ENCODE measurements at regions not wholly inside any gene's neighbourhood (a gene's known extent, or its start where the extent isn't known, plus 50 kb on each side); places are given as distances from the start of the nearest gene placed in this dataset.

DNA sequence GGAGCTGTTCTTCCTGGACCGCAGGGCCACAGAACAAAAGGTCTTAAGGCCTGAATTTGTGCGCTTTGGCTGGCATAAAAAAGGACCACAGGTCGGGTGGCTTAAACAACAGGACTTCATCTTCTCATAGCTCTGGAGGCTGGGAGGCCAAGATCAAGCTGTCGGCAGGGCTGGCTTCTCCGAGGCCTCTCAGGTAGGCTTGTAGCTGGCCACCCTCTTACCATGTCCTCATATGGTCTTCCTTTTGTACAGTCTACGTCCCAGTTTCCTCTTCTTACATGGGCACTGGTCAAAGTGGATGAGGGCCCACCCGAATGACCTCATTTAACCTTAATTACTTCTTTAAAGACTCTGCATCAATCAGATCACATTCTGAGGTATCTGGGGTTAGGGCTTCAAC lies 257.6 kb downstream of the CBLN1 start:
- DNase-seq (ENCODE audit: low spot score) = no peak

DNA sequence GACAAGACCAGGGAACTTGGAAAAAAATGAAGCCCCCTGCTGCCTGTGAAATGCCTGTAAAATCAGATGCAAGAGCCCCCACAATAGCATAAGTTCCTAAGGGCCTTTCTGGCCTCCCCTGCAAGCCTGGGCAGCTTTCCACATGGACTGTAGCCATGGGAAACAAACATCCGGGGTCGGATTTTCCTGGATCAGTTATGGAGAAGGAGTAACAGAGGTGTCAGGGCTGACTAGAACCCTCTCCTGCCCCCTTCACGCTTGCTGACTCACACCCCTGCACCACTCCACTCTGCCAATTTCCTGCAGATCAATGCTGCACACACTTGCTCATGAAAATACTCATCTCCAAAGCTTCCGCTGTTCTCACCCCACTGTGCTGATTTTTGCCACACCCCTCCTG lies 258.6 kb downstream of the CBLN1 start:
- no peak for DNase-seq (ENCODE audit: low spot score)

DNA sequence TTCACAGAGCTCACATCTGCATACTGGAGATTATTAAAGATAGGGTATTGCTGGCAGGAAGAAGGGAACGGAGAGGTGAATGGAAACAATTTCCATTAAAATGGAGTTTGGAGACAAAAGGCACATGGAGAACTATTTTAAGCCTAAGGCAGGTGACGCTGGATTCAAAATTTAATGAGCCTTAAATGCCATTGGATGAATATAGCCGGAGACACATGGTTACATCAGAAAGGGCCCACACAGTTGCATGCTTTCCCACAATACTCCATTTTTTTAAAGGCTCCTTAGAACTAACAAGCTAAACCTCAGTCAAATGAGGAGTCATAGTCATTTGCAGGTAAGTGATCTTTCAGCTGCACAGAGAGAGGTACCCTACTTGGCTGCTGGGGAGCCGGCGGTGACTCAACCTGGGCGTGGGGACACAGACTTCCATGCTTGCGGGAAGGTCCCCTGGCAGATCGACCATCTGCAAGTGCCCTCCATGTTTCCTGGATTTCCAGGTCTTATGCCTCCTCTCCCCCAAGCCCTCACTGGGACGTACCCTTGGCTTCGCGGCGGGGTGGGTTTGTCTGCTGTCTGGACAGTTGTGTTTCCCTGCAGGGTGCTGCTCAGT lies 259.2 kb downstream of the CBLN1 start:
- DNase-seq (ENCODE audit: low spot score) = no peak

DNA sequence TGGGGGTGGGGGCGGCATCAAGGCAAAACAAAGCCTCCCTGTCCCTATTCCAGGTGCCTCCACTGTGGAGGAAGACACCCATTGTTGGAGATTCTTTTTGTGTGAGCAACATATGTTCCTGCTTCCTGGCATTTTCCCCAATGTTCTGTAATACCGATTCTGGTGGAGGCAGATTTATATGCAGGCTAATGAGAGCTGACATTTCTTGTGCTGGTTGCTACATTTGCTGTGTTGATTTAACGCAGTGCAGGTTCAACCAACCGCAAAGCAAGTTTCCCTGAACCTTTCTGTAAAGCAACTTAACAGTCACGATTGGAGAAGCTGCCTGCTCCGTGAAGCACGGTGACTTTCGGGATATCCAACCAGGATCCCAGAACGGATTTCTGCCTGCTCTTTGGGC lies 260.5 kb downstream of the CBLN1 start:
- peak; percentile 21 for DNase-seq (ENCODE audit: low spot score)

DNA sequence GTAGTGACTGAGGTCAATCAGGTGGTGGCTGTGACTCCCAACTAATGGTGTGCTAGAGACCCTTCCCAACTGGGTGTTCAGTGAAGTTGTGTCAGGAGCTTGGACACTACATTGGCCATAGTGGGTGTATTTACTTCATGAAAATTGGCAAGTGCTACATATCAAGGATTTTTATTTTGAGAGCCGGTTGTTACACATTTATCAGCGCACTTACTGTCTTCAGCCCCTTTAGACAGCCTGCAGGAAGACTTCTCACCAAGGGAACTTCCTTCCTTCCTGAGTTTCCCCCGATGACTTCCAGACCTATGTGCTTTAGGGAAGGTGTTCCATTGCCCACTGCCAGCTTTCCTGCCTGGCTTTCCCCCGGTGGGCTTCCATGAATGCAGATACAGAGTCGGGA lies 261.2 kb downstream of the CBLN1 start:
- no peak for DNase-seq (ENCODE audit: low spot score)

DNA sequence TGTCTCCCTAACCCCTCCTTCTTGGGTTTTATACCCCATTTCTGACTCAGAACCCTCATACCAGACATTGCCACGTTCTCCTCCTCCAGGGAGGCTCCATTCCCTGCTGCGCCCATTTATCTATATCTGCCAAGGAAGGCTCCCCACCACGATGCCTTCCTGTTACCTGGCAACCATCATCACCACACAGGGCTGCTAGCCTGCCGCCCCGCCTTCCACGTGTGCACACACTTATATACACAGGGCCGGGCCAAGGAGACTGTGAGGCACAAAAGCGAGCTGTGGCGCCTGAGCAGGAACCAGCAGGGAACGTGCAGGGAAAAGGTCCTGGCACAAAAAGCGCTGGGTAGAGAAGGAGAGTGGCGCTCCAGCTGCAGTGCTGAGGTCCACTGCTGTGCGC lies 261.8 kb downstream of the CBLN1 start:
- no peak for DNase-seq (ENCODE audit: low spot score)

DNA sequence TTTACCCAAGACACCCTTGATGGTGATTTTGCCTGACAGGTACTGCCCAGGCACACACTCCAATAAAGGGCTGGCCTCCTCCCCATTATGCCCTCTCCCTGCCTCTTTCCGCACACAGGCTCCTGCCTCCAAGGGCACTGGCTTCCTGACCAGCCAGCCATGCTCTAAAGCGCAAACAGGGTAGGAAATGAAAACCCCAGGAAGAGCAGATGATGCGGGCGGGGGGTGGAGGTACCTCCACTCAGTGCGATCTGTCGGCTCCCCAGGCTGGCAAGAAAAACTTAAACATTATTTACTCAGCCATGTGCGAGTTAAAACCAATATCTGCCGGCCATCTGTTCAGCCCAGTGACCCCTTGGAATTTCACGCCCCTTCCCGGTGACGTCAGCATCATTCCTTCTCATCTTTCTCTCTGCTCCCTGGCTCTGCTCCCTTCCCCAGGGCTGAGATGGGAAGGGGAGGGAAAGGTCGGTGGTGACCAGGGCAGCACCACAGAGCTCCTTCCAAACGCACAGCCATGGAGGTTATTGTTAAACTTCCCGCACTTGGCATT lies 262.5 kb downstream of the CBLN1 start:
- no peak for DNase-seq (ENCODE audit: low spot score)

DNA sequence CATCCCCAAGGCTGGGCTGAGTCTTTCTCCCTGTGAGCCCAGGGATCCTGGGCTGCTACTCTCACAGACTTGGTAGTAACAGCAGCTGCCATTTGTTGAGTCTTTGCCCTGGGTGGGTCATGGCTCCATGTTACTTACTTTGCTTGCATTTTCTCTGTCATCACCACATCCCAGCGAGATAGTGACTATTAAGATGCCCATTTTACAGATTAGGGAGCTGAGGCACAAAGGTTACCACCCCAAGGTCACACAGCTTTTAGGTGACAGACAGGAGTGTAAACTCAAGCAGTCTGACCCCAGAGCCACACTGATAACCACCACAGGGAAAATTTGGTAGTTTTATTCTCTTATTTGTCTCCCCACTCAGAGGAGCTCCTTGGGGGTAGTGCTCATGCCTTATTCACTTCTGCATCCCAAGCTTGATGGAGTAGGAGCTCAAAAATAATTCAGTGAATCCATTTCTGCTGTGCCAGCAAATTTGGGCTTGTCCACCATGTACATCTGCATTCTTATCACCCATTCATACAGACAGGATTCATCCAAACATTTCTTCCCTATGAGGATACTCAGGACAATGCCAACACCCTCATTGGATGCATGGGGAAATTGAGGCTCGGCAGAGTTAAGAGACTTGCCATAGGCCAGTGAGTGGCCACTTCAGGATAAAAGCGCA lies 263.2 kb downstream of the CBLN1 start:
- no peak for DNase-seq (ENCODE audit: low spot score)

DNA sequence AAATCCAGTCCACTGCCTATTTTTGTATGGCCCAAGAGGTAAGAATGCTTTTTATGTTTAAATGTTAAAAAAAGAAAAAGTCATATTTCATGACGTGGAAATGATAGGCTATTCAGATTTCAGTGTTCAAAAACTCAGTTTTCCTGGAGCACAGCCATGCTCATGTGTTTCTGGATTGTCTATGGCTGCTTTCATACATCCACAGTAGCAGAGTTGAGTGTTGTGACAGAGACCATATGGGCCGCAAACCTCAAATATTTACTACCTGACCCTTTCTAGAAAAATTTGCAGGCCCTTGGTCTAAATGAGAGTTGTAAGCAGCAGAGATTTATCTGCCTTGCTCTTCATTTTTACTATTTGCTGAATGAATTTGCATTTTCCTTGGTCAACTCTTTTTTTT lies 264.1 kb downstream of the CBLN1 start:
- DNase-seq (ENCODE audit: low spot score) = no peak

DNA sequence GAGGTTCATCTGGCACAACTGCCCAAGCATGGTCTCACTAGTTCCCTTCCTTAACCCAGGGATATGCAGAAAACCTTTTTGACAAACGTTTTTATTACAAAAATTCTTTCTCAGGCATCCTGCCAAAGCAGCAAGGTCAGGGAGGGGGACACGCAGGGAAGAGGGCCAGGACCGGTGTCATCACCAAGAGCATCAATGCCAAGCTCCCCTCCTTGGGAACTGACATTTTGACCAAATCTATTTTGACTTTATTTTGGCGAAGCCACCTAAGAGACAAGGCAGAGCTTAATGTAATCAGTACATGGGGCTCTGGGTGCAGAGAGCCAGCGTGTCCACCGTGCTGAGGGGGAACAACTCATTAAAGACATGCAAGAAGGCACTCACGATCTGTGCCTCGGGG lies 265.2 kb downstream of the CBLN1 start:
- no peak for DNase-seq (ENCODE audit: low spot score)

DNA sequence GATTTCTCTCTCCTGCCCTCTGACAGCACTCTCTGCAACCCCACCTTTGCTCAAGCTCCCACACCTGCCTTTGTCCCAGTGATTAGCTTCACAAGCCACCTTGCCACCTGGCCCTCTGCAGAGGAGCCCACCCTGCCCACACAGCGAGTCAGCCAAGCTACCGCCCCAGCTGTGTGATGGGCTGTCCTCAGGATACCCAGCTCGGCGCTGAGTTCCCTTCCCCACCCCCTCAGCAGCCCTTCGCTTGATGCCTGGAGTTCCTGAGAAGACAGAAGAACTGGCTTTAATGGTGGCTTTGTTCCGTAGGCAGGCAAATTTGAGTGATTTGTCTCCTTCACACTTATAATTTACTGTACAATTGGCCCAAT lies 266.4 kb downstream of the CBLN1 start:
- no peak for DNase-seq (ENCODE audit: low spot score)

DNA sequence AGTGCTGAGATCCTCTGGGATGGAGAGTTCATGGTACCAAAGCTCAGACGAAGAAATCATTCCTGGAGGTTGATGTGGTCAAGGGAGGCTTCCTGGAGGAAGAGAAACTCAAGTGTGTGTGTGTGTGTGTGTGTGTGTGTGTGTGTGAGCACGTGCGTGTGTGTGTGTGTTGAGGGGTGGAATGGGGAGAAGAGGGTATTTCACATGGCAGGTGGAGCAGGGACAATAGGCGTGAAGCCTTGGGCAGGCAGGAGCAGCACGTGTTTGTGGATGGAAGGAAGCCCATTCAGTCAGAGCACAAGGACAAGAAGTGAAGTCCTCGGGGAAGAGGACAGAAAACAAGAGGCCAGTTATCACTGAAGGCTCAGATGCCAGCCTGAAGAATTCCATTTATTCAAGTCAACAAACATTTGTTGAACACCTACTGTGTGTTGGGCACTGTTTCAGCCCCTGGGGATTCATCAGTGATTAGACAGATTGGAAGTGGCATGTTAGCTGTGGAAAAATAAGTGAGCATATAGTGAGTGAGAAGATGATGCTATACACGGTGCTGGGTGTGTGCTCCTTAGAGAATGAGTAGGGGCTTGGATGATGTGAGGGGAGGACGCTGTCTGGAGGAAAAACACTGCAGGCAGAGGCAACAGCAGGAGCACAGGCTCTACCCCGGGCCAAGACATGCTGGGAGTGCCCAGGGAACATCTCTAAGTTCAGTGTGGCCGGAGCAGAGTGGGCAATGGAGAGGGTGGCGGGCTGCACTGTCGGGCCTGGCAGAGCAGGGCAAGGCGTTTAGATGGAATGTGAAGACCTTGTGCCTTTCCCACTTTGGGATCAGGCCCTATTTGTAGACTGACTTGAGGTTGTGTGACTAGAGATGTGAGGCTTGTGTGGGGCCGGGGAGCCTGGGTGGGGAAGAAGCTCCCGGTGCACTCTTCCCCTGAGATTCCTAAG lies 267.1 kb downstream of the CBLN1 start:
- DNase-seq (ENCODE audit: low spot score) = no peak

DNA sequence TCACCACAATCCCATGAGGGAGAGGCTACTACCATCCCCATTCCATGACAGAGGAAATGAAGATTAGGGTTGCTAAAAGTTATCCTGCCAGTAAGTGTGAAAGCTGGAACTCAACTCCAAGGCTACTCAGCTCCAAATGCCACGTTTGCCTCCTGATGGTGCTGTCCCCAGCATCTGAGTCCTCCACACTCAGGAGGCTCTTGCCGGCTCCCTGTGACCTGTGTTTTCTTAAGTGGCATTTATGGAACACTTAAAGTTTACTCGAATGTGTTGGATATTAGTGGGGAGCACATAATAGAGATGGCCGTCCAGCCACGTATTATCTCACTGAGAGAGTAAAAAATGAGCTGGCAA lies 267.9 kb downstream of the CBLN1 start:
- no peak for DNase-seq (ENCODE audit: low spot score)

DNA sequence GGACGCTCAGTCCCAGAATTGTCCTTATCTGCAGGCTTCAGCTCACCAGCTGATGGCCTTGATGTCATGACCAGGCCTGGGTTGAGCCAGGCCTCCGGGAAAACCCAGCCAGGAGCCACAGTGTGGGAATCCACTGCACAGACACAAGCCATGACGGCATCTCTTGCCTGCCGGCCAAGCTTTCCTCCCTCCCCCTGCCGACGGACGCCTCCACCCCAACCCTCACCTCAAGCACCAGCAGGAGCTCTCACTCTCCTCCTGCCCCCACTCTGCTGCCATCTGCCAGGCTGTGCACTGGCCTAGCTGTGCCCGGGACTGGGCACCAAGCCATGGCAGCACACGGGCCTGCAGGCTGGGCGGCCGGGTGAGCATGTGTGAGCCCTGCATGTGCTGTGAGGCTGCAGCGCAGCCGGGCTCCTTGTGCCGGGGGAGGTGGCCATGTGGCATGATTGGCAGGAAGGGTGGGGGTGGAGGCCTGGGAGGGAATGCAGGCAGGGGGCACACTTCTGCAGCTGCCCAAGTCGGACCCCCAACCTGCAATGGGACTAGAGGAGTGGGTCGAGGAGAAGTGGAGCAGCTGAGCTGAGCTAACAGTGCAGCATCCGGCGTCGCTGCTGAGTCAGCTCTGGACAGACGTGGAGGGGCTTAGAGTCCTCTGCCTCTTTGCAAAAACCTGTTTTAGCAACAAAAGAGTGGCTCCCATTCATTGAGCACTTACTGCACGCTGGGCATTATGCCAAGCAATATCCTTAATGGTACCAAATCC lies 268.5 kb downstream of the CBLN1 start:
- DNase-seq (ENCODE audit: low spot score) = no peak

DNA sequence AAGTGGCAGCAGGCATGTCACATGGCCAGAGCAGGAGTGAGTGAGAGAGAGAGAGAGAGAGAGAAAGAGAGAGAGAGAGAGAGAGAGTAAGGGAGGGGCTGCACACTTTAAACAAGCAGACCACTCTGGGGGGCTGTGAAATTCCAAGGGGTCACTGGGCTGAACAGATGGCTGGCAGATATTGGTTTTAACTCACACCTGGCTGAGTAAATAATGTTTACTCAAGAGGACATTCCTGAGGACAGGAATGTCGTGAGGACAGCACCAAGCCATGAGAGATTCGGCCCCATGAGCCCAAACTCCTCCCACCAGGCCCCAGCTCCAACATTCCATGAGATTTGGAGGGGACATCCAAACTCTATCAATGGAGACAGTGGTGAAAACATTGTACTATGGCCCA lies 269.7 kb downstream of the CBLN1 start:
- no peak for DNase-seq (ENCODE audit: low spot score)

DNA sequence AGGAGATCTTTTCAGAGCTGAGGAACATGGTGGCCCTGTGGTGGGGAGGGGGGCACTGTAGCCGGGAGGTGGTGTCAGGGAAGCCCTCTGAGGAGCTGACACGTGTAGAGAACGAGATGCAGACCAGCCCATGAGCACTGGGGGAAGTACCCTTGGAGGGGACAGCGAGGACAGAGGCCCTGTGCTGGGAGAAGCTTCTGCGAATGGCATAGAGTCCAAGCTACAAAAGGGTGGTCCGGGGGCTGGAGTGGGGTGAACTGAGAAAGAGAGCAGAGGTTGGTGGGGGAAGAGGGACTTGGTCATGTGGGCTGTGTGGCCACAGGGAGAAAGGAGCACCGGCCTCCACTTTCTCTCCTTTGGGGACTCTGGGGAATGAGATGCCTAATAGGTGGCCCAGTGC lies 270.8 kb downstream of the CBLN1 start:
- DNase-seq (ENCODE audit: low spot score) = no peak

DNA sequence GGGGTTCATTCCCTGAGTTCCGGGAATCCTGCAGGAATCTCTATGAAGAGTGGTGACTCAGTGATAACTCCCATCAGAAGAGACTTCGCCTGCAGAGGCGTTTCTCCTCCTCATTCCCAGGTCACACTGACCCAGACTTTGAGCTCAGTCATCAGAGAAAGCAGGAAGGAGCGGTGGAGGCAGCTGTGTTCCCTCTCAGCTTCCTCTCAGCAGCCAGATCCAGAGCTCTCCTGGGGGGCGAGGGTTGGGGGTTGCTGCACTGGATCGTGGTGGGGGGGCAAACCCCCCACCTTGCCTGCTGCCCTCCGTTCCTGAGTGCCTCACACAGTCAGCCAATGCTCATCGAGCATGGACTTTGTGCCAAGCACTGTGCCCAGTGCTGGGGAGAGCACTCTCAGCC lies 271.2 kb downstream of the CBLN1 start:
- DNase-seq (ENCODE audit: low spot score) = no peak

DNA sequence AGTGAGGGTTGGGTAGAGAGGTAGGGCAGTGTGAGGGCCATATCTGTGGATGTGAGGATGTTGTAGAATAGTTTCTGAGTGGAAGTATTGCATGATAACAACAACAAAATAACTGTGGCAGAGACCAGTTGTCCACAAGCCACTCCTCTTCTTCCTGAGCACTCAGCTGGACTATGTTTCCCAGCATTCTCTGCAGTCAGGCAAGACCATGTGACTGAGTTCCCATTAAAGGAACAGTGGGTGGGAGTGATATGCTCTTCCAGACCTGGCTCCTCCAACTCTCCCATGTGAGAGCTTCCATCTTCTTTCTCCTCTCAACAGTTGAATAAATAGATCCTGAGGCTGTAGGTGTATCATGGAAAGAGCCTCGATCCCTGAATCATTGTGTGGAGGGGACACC lies 272.4 kb downstream of the CBLN1 start:
- DNase-seq (ENCODE audit: low spot score) = no peak

DNA sequence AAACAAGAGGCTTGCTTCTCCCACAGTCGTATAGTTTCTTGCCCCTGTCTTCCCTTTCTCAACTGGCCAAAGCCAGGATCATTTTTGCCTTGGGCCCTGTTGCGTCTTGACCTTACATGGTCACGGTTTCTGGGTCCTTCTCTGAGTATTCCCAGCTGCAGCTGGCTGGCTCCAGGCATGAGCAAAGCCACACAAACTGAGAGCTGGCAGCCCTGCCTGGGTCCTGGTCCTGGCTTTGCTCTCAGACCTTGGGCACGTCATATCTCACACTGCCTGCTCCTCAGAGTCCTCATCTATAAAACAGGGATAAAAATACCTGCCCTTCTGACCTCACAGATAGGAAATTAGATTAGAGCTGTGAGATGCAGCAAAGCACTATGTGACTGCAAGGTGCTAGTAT lies 277.6 kb downstream of the CBLN1 start:
- no peak for DNase-seq (ENCODE audit: low spot score)

DNA sequence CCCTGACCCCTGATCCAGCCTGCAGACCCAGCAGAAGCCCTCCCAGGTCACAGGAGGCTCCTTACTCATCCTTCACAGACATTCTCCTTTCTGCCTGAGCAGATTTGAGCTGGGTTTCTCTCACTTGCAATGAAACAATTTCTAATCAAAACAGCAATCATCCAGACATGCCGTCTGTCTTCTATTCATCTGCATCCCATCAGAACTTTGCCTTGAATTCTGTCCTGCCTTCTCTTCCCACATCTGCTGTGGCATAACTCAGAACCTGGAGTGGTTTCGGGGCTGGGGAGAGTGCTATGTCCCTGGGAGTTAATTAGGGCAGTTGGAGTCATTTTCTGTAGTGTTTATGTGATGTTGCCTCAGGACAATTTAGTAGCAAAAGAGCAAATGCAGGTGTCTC lies 278.6 kb downstream of the CBLN1 start:
- no peak for DNase-seq (ENCODE audit: low spot score)

DNA sequence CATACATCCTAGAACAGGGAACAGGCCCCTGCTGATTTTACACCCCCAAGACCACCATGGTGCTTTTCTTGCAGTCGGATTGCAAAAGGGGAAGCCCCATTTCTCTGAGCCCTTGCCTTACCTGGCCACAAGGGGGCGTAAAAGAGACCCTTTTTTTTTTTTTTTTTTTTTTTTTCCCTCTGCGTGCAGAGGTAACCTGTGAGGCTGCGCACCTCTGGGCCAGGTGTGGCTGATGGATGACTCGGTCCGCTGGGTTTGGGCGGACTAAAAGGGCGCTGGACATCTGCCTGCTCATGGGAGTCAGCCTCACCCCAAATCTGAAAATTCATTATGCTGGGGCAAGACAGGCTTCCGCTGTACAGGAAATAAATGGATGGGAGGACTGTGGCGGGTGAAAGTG lies 281.0 kb downstream of the CBLN1 start:
- no peak for DNase-seq (ENCODE audit: low spot score)

DNA sequence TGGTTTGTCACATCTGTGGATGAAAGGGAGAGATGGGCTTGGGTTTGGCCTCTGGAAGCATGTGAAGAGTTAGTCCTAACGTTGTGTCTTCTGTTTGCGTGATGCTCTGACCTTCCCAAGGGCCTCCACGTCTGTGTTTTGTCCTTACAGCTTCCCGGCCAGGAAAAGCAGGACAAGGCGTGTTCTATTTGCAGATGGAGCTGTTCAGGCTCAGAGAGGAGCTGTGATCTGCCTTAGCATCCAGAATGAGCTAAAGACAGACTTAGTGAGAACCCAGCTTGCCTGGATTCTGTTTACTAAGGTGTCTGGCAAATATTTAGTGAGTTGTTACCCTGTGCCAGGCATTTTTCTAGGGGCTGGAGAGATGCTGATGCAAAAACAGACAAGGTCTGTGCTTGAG lies 282.1 kb downstream of the CBLN1 start:
- peak; percentile 41 for DNase-seq (ENCODE audit: low spot score)

Measured in umbilical cord (tissue), 1 donor.